ENCODE measurements at regions not wholly inside any gene's neighbourhood (a gene's known extent, or its start where the extent isn't known, plus 50 kb on each side); places are given as distances from the start of the nearest gene placed in this dataset.

DNA sequence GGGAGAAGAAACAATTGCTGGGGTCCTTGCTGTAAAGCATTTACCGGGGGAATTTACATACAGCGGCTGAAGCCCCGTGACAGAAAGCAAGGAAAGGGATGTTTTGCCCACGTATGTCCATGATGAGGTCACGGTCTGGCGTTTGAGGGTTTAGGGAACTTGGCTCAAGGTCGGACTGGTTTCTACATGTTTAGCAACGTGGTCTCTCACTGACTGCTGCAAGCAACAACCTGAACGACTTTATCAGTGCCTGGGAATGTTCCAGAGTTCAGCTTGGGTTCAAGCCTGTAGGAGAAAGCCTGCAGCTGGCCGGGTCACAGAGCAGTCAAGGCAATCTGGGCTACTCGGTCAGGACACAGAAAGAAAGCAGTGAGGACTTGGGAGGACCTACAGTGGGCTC, 323.3 kb downstream of the AJAP1 start:
- no peak for TF ChIP-seq EZH2 (IDR thresholded peaks at IDR 0.05; ENCODE audit: borderline replicate concordance, insufficient read depth, low read depth, low read length, poor library complexity, severe bottlenecking)
- TF ChIP-seq, protein P1, sequence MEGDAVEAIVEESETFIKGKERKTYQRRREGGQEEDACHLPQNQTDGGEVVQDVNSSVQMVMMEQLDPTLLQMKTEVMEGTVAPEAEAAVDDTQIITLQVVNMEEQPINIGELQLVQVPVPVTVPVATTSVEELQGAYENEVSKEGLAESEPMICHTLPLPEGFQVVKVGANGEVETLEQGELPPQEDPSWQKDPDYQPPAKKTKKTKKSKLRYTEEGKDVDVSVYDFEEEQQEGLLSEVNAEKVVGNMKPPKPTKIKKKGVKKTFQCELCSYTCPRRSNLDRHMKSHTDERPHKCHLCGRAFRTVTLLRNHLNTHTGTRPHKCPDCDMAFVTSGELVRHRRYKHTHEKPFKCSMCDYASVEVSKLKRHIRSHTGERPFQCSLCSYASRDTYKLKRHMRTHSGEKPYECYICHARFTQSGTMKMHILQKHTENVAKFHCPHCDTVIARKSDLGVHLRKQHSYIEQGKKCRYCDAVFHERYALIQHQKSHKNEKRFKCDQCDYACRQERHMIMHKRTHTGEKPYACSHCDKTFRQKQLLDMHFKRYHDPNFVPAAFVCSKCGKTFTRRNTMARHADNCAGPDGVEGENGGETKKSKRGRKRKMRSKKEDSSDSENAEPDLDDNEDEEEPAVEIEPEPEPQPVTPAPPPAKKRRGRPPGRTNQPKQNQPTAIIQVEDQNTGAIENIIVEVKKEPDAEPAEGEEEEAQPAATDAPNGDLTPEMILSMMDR (IDR thresholded peaks at IDR 0.05), result no peak
